Ovary (tissue), 7 donors: ENCODE measurements at regions not wholly inside any gene's neighbourhood (a gene's known extent, or its start where the extent isn't known, plus 50 kb on each side); places are given as distances from the start of the nearest gene placed in this dataset.

Source experiments
- DNase-seq, 5 donors: peaks; one replicate each; pipeline ENCODE4 v3.0.0-alpha.2; 2019 to 2020
- H3K27ac ChIP-seq, 2 donors: fragments of 200-600 bp; one replicate each; pipeline versions ENCODE4 v1.5.1 to v1.8.0; 2019 to 2022
- H3K27me3 ChIP-seq: fragments of 200-600 bp; one replicate; pipeline ENCODE4 v1.8.0; 2022
- H3K36me3 ChIP-seq: fragments of 200-600 bp; sonication (generic); one replicate; pipeline ENCODE4 v1.5.1; 2019
- H3K4me1 ChIP-seq: one replicate; pipeline ENCODE4 v1.8.1; 2013; ENCODE audit warnings: mild to moderate bottlenecking, moderate library complexity; ENCODE audit not compliant: insufficient read depth
- H3K4me3 ChIP-seq: fragments of 200-600 bp; sonication (generic); one replicate; pipeline ENCODE4 v1.5.1; 2017
- H3K9me3 ChIP-seq, 2 donors: fragments of 200-600 bp in 1 of 2; sonication (generic) in 1 of 2; one replicate each; pipeline versions ENCODE4 v1.5.1 to v1.8.1; 2013 to 2019; ENCODE audit warnings: mild to moderate bottlenecking in 1 of 2, moderate library complexity in 1 of 2
- CTCF ChIP-seq, 3 donors: fragments of 450-650 bp in 2 of 3; fragments of 200-600 bp in 1 of 3; IDR thresholded peaks; one replicate each; pipeline versions ENCODE4 v1.5.1 to v1.8.0; 2016 to 2022; ENCODE audit warnings: antibody characterized with exemption in 3 of 3, mild to moderate bottlenecking in 1 of 3
- EP300 ChIP-seq: sonication (generic); formaldehyde crosslinking; IDR thresholded peaks from one replicate; pipeline ENCODE4 v1.6.1; 2017; ENCODE audit warnings: antibody characterized with exemption
- POLR2A ChIP-seq: fragments of 450-650 bp; IDR thresholded peaks from one replicate; pipeline ENCODE4 v1.6.1; 2017; ENCODE audit warnings: antibody characterized with exemption, mild to moderate bottlenecking, moderate library complexity
- WGBS, 3 donors: extraction: QIAGEN DNeasy Blood & Tissue Kit in 1 of 3; methylation state at CpG; one replicate each; pipeline versions ENCODE4 v1.1.5 to v1.1.7; 2013 to 2017; 5-methylcytosine and 5-hydroxymethylcytosine counted together
- intact Hi-C, 4 donors: fragments of 100-400 bp; cut with DNase I; formaldehyde crosslinking; loops; one replicate each; pipeline versions ENCODE4 v1.11.0 to v1.15.1; 2022 to 2023
- donor health status: DM: no; HTN: no; CAD: no; lungs with moderate emphysema.
- donor health status: DM: no; HTN: no; CAD: no.
- donor health status: Bipolar disorder and iron deficiency.
- donor health status: DM: no; HTN: no; CAD: no.
- donor health status: DM: yes; HTN: yes; CAD: no.

GRCh38 chr5:61687371-61687770 lies 355.3 kb downstream of the ZSWIM6 start:
- no peak overlapping the region for H3K4me3 ChIP-seq
- no peaks in the 10 kb centered on the region for H3K27me3 ChIP-seq
- 18 to 19% (median 18%) methylated on average over 5 of the region's 5 CpGs for WGBS, 3 donors
- TF ChIP-seq EP300 (no peak), CTCF (IDR thresholded peaks at IDR 0.05) (no peak), POLR2A (no peak)
- no peaks in the 10 kb centered on the region for H3K36me3 ChIP-seq
- DNase-seq, result no peak
- no peaks in the 10 kb centered on the region for H3K4me1 ChIP-seq
- no peak overlapping the region for H3K27ac ChIP-seq
- intact Hi-C loops, result no loop called here
- H3K9me3 ChIP-seq, result no peaks in the 10 kb centered on the region

- no peaks in the 10 kb centered on the region for H3K27me3 ChIP-seq
- TF ChIP-seq EP300, result no peak
- no peak for TF ChIP-seq CTCF (IDR thresholded peaks at IDR 0.05)
- no peak for TF ChIP-seq POLR2A
- intact Hi-C loops, result no loop called here
- no peak overlapping the region for H3K27ac ChIP-seq
- no peak for DNase-seq
- no peak overlapping the region for H3K4me3 ChIP-seq
- H3K36me3 ChIP-seq, result no peaks in the 10 kb centered on the region
- WGBS, 3 donors, result 70 to 74% (median 72%) methylated on average over 3 of the region's 3 CpGs
- no peaks in the 10 kb centered on the region for H3K4me1 ChIP-seq
- no peaks in the 10 kb centered on the region for H3K9me3 ChIP-seq
Observed at GRCh38 chr5:61689153-61689846, 357.2 kb downstream of the ZSWIM6 start.

GRCh38 chr5:61697809-61698558 lies 365.9 kb downstream of the ZSWIM6 start:
- H3K9me3 ChIP-seq, result no peaks in the 10 kb centered on the region
- TF ChIP-seq POLR2A, result no peak
- TF ChIP-seq CTCF (IDR thresholded peaks at IDR 0.05), result no peak
- TF ChIP-seq EP300, result no peak
- H3K4me3 ChIP-seq, result no peak overlapping the region
- DNase-seq, result no peak
- no peaks in the 10 kb centered on the region for H3K4me1 ChIP-seq
- intact Hi-C loops, result no loop called here
- H3K36me3 ChIP-seq, result no peaks in the 10 kb centered on the region
- no peak overlapping the region for H3K27ac ChIP-seq
- WGBS, 3 donors, result 73 to 75% (median 74%) methylated on average over 15 of the region's 15 CpGs
- H3K27me3 ChIP-seq, result no peaks in the 10 kb centered on the region

- Histone ChIP-seq H3K9me3 (no peaks in the 10 kb centered on the region), H3K27ac (no peak overlapping the region), H3K27me3 (no peaks in the 10 kb centered on the region), H3K36me3 (no peaks in the 10 kb centered on the region), H3K4me1 (no peaks in the 10 kb centered on the region), H3K4me3 (no peak overlapping the region)
- intact Hi-C loops, result no loop called here
- TF ChIP-seq EP300 (no peak), POLR2A (no peak), CTCF (IDR thresholded peaks at IDR 0.05) (no peak)
- 65 to 75% (median 68%) methylated on average over 4 of the region's 4 CpGs for WGBS, 3 donors
- DNase-seq, result no peak
Observed at GRCh38 chr5:61701877-61702602, 370.0 kb downstream of the ZSWIM6 start.
